ENCODE measurements at regions not wholly inside any gene's neighbourhood (a gene's known extent, or its start where the extent isn't known, plus 50 kb on each side); places are given as distances from the start of the nearest gene placed in this dataset.

GRCh38 chr2:16007167-16007934 is 67.0 kb downstream of the MYCN start:
- TF ChIP-seq SMC3 (IDR thresholded peaks at IDR 0.05; ENCODE audit: low read depth, low read length) (no peak), TEAD4 (IDR thresholded peaks at IDR 0.05; ENCODE audit: borderline replicate concordance, insufficient read depth) (no peak), TAF1 (IDR thresholded peaks at IDR 0.05; ENCODE audit: borderline replicate concordance, low read depth, low read length) (no peak), NRF1 (IDR thresholded peaks at IDR 0.05; ENCODE audit: low read depth, low read length) (no peak), POLR2AphosphoS5 (IDR thresholded peaks at IDR 0.05; ENCODE audit: low read depth, low read length) (no peak), CHD2 (IDR thresholded peaks at IDR 0.05; ENCODE audit: low read length, partially characterized antibody) (no peak), EZH2phosphoT487 (IDR thresholded peaks at IDR 0.05; ENCODE audit: borderline replicate concordance, low read depth) (no peak), MXI1 (IDR thresholded peaks at IDR 0.05; ENCODE audit: low read depth, low read length) (no peak)
- TF ChIP-seq, protein P1, sequence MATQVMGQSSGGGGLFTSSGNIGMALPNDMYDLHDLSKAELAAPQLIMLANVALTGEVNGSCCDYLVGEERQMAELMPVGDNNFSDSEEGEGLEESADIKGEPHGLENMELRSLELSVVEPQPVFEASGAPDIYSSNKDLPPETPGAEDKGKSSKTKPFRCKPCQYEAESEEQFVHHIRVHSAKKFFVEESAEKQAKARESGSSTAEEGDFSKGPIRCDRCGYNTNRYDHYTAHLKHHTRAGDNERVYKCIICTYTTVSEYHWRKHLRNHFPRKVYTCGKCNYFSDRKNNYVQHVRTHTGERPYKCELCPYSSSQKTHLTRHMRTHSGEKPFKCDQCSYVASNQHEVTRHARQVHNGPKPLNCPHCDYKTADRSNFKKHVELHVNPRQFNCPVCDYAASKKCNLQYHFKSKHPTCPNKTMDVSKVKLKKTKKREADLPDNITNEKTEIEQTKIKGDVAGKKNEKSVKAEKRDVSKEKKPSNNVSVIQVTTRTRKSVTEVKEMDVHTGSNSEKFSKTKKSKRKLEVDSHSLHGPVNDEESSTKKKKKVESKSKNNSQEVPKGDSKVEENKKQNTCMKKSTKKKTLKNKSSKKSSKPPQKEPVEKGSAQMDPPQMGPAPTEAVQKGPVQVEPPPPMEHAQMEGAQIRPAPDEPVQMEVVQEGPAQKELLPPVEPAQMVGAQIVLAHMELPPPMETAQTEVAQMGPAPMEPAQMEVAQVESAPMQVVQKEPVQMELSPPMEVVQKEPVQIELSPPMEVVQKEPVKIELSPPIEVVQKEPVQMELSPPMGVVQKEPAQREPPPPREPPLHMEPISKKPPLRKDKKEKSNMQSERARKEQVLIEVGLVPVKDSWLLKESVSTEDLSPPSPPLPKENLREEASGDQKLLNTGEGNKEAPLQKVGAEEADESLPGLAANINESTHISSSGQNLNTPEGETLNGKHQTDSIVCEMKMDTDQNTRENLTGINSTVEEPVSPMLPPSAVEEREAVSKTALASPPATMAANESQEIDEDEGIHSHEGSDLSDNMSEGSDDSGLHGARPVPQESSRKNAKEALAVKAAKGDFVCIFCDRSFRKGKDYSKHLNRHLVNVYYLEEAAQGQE (IDR thresholded peaks at IDR 0.05; ENCODE audit: low read depth, low read length), result no peak
- TF ChIP-seq, protein P2, sequence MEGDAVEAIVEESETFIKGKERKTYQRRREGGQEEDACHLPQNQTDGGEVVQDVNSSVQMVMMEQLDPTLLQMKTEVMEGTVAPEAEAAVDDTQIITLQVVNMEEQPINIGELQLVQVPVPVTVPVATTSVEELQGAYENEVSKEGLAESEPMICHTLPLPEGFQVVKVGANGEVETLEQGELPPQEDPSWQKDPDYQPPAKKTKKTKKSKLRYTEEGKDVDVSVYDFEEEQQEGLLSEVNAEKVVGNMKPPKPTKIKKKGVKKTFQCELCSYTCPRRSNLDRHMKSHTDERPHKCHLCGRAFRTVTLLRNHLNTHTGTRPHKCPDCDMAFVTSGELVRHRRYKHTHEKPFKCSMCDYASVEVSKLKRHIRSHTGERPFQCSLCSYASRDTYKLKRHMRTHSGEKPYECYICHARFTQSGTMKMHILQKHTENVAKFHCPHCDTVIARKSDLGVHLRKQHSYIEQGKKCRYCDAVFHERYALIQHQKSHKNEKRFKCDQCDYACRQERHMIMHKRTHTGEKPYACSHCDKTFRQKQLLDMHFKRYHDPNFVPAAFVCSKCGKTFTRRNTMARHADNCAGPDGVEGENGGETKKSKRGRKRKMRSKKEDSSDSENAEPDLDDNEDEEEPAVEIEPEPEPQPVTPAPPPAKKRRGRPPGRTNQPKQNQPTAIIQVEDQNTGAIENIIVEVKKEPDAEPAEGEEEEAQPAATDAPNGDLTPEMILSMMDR (IDR thresholded peaks at IDR 0.05), result no peak
